Endodermal cell (in vitro differentiated cells): ENCODE measurements at regions not wholly inside any gene's neighbourhood (a gene's known extent, or its start where the extent isn't known, plus 50 kb on each side); places are given as distances from the start of the nearest gene placed in this dataset.

Source experiments
- DNase-seq: peaks from one replicate; pipeline ENCODE4 v3.0.0-alpha.2; 2017
- H3K27ac ChIP-seq: 2 replicates; pipeline ENCODE4 v1.5.1; 2013; ENCODE audit warnings: mild to moderate bottlenecking, low read depth, low read length, moderate library complexity
- H3K27me3 ChIP-seq: 2 replicates; pipeline ENCODE4 v1.6.1; 2013; ENCODE audit warnings: mild to moderate bottlenecking, low read length, moderate library complexity; ENCODE audit not compliant: insufficient read depth, control insufficient read depth, poor library complexity, severe bottlenecking
- H3K36me3 ChIP-seq: 2 replicates; pipeline ENCODE4 v1.7.0; 2013; ENCODE audit warnings: mild to moderate bottlenecking, low read length, moderate library complexity; ENCODE audit not compliant: control insufficient read depth, insufficient read depth
- H3K4me1 ChIP-seq: one replicate; pipeline ENCODE4 v1.7.0; 2013; ENCODE audit warnings: low read length; ENCODE audit not compliant: control insufficient read depth, insufficient read depth
- H3K4me3 ChIP-seq: 2 replicates; pipeline ENCODE4 v1.5.1; 2013; ENCODE audit warnings: mild to moderate bottlenecking, low read length, moderate library complexity
- H3K9ac ChIP-seq: 2 replicates; pipeline ENCODE4 v1.6.1; 2013; ENCODE audit warnings: mild to moderate bottlenecking, low read length, moderate library complexity; ENCODE audit not compliant: poor library complexity, severe bottlenecking; ENCODE audit errors: extremely low read depth
- H3K9me3 ChIP-seq: 2 replicates; pipeline ENCODE4 v1.6.1; 2013; ENCODE audit warnings: mild to moderate bottlenecking, low read length, moderate library complexity; ENCODE audit not compliant: control insufficient read depth
- H3K27ac Mint-ChIP-seq: 2 replicates; pipeline ENCODE4 v1.8.0; 2020; ENCODE audit warnings: mixed read lengths
- H3K27me3 Mint-ChIP-seq: 2 replicates; pipeline ENCODE4 v1.8.0; 2021; ENCODE audit warnings: mild to moderate bottlenecking, mixed read lengths; ENCODE audit not compliant: insufficient read depth
- H3K36me3 Mint-ChIP-seq: 2 replicates; pipeline ENCODE4 v1.8.0; 2020; ENCODE audit warnings: low read depth, mixed read lengths
- H3K4me1 Mint-ChIP-seq: 2 replicates; pipeline ENCODE4 v1.8.0; 2020; ENCODE audit warnings: mixed read lengths
- H3K4me3 Mint-ChIP-seq: 2 replicates; pipeline ENCODE4 v1.8.0; 2020; ENCODE audit warnings: mild to moderate bottlenecking, moderate library complexity, mixed read lengths
- H3K9me3 Mint-ChIP-seq: 2 replicates; pipeline ENCODE4 v1.8.0; 2020; ENCODE audit warnings: mild to moderate bottlenecking, mixed read lengths
- CTCF ChIP-seq: fragments of 200-600 bp; sonication (generic); conservative IDR thresholded peaks from 2 replicates; pipeline ENCODE4 v1.5.0; 2021; ENCODE audit warnings: antibody characterized with exemption, mild to moderate bottlenecking
- WGBS, 2 experiments: methylation state at CpG; one replicate each; pipeline versions ENCODE4 v1.1.5 to v1.1.7; 2013; ENCODE audit warnings: missing lambda C conversion rate in 2 of 2, mixed read lengths in 1 of 2; ENCODE audit not compliant: insufficient coverage in 1 of 2, insufficient read length in 1 of 2; 5-methylcytosine and 5-hydroxymethylcytosine counted together

- no peak overlapping the region for H3K4me3 ChIP-seq
- H3K36me3 Mint-ChIP-seq = no peaks in the 10 kb centered on the region
- H3K4me3 Mint-ChIP-seq = no peak overlapping the region
- H3K9me3 Mint-ChIP-seq = peaks cover 11% of the 10 kb centered on the region
- WGBS, 2 experiments = 90 to 92% methylated on average over 1 of the region's 1 CpG
- H3K36me3 ChIP-seq = no peaks in the 10 kb centered on the region
- H3K9me3 ChIP-seq = peaks cover 15% of the 10 kb centered on the region
- H3K27ac Mint-ChIP-seq = no peak overlapping the region
- no peak for DNase-seq
- H3K27ac ChIP-seq = no peak overlapping the region
- H3K4me1 ChIP-seq = peaks cover 5% of the 10 kb centered on the region
- no peaks in the 10 kb centered on the region for H3K27me3 ChIP-seq
- no peak overlapping the region for H3K9ac ChIP-seq
- no peaks in the 10 kb centered on the region for H3K27me3 Mint-ChIP-seq
- no peak for TF ChIP-seq CTCF
- H3K4me1 Mint-ChIP-seq = peaks cover 11% of the 10 kb centered on the region
Measured at GRCh38 chr6:149200282-149200945, 117.1 kb upstream of the TAB2 start.

- Mint-ChIP-seq H3K9me3 (peaks cover 11% of the 10 kb centered on the region), H3K27ac (no peak overlapping the region), H3K27me3 (no peaks in the 10 kb centered on the region), H3K4me3 (no peak overlapping the region), H3K36me3 (no peaks in the 10 kb centered on the region), H3K4me1 (peaks cover 10% of the 10 kb centered on the region)
- H3K27ac ChIP-seq = no peak overlapping the region
- no peak for DNase-seq
- H3K9me3 ChIP-seq = peaks cover 15% of the 10 kb centered on the region
- no peak for TF ChIP-seq CTCF
- no peak overlapping the region for H3K4me3 ChIP-seq
- H3K27me3 ChIP-seq = no peaks in the 10 kb centered on the region
- 86 to 92% methylated on average over 6 to 7 of the region's 7 CpGs for WGBS, 2 experiments
- no peak overlapping the region for H3K9ac ChIP-seq
- H3K36me3 ChIP-seq = no peaks in the 10 kb centered on the region
- H3K4me1 ChIP-seq = peaks cover 5% of the 10 kb centered on the region
Measured at GRCh38 chr6:149201068-149201655, 116.3 kb upstream of the TAB2 start.

- Histone ChIP-seq H3K9ac (no peak overlapping the region), H3K4me1 (peaks cover 5% of the 10 kb centered on the region), H3K27ac (no peak overlapping the region), H3K27me3 (no peaks in the 10 kb centered on the region), H3K4me3 (no peak overlapping the region), H3K36me3 (no peaks in the 10 kb centered on the region), H3K9me3 (peaks cover 15% of the 10 kb centered on the region)
- H3K9me3 Mint-ChIP-seq = peaks cover 11% of the 10 kb centered on the region
- DNase-seq = no peak
- H3K4me3 Mint-ChIP-seq = no peak overlapping the region
- H3K4me1 Mint-ChIP-seq = peaks cover 10% of the 10 kb centered on the region
- H3K27me3 Mint-ChIP-seq = no peaks in the 10 kb centered on the region
- 95 to 97% methylated on average over 4 of the region's 4 CpGs for WGBS, 2 experiments
- no peaks in the 10 kb centered on the region for H3K36me3 Mint-ChIP-seq
- H3K27ac Mint-ChIP-seq = no peak overlapping the region
- TF ChIP-seq CTCF = no peak
Measured at GRCh38 chr6:149202100-149202499, 115.4 kb upstream of the TAB2 start.
